HCT116 (cell line): ENCODE measurements at regions not wholly inside any gene's neighbourhood (a gene's known extent, or its start where the extent isn't known, plus 50 kb on each side); places are given as distances from the start of the nearest gene placed in this dataset.

ENCODE experiments used
- ATAC-seq: fragments of 200-7000 bp; cut with Tn5 transposase; 2 replicates; pipeline ENCODE4 v1.9.1; 2020; ENCODE audit warnings: mild to moderate bottlenecking, moderate library complexity
- BruUV-seq: library from RNA; stranded (reverse); fragments of 400-500 nt; replicated peaks from 2 replicates; lab custom pipeline; 2021; lab: Mats Ljungman, UMichigan
- CTCF ChIA-PET: fragments of 300-600 bp; sonication (Branson Sonifier 250); formaldehyde crosslinking; loops from one replicate; lab custom pipeline; 2021; ENCODE audit warnings: antibody characterized with exemption; lab: Charles Lee
- POLR2A ChIA-PET: fragments of 300-600, 350-600 bp; sonication (Branson Sonifier 250); formaldehyde crosslinking; loops from one replicate; lab custom pipeline; 2021; ENCODE audit warnings: antibody characterized with exemption; lab: Charles Lee
- RAD21 ChIA-PET, 2 experiments: fragments of 300-600 bp; sonication (Branson Sonifier 250); formaldehyde crosslinking; loops; one replicate each; lab custom pipeline; 2023; ENCODE audit warnings: low total read pairs in 2 of 2; ENCODE audit not compliant: uncharacterized antibody in 2 of 2, unreplicated experiment in 2 of 2, low non-redundant PET in 1 of 2; lab: Charles Lee
- DNase-seq: peaks from one replicate; pipeline ENCODE4 v3.0.0-alpha.2; 2010; ENCODE audit warnings: low read depth, low spot score
- H2AFZ ChIP-seq: fragments of 200-600 bp; shearing (Covaris generic), sonication (generic); 2 replicates; pipeline ENCODE4 v1.6.1; 2017; ENCODE audit warnings: low read depth, mixed run types, mixed read lengths, antibody characterized with exemption, low read length; ENCODE audit not compliant: poor library complexity, severe bottlenecking
- H3K27ac ChIP-seq: 2 replicates; pipeline ENCODE4 v1.5.1; 2012; ENCODE audit warnings: low read depth, low read length
- H3K27me3 ChIP-seq: fragments of 200-600 bp; sonication (generic); 2 replicates; pipeline ENCODE4 v1.6.1; 2016; ENCODE audit warnings: mixed run types, low read length, mixed read lengths; ENCODE audit not compliant: insufficient read depth
- H3K36me3 ChIP-seq, 2 experiments: fragments of 200-500 bp in 1 of 2; fragments of 200-600 bp in 1 of 2; sonication (Bioruptor generic) in 1 of 2; sonication (generic) in 1 of 2; 2 replicates each; pipeline versions ENCODE4 v1.5.1 to v1.6.1; 2014 to 2016; ENCODE audit warnings: low read length in 2 of 2, inconsistent platforms in 1 of 2, mixed read lengths in 1 of 2, mixed run types in 1 of 2; ENCODE audit not compliant: insufficient read depth in 2 of 2, control insufficient read depth in 1 of 2
- H3K4me1 ChIP-seq, 2 experiments: fragments of 200-600 bp in 1 of 2; sonication (generic) in 1 of 2; 2 replicates each; pipeline versions ENCODE4 v1.5.1 to v1.6.1; 2012 to 2017; ENCODE audit warnings: low read length in 2 of 2, inconsistent platforms in 1 of 2, mild to moderate bottlenecking in 1 of 2, mixed read lengths in 1 of 2, mixed run types in 1 of 2, moderate library complexity in 1 of 2; ENCODE audit not compliant: insufficient read depth in 2 of 2, control insufficient read depth in 1 of 2
- H3K4me2 ChIP-seq: fragments of 200-600 bp; sonication (generic); 2 replicates; pipeline ENCODE4 v1.6.1; 2017; ENCODE audit warnings: mixed run types, low read length, mixed read lengths
- H3K4me3 ChIP-seq, 2 experiments: fragments of 200-600 bp in 1 of 2; sonication (generic) in 1 of 2; replicated peaks in 1 of 2; 2 replicates each; pipeline ENCODE4 v1.5.1; 2011 to 2016; ENCODE audit warnings: low read length in 2 of 2, control low read depth in 1 of 2, low read depth in 1 of 2, mild to moderate bottlenecking in 1 of 2, mixed read lengths in 1 of 2, mixed run types in 1 of 2
- H3K79me2 ChIP-seq: fragments of 200-600 bp; sonication (generic); 2 replicates; pipeline ENCODE4 v1.6.1; 2017; ENCODE audit warnings: mild to moderate bottlenecking, mixed run types, low read length, moderate library complexity, mixed read lengths; ENCODE audit not compliant: insufficient read depth
- H3K9ac ChIP-seq: fragments of 200-600 bp; sonication (generic); 2 replicates; pipeline ENCODE4 v1.6.1; 2016; ENCODE audit warnings: low read length, mixed read lengths
- H3K9me2 ChIP-seq: fragments of 200-600 bp; sonication (generic), shearing (Covaris generic); 2 replicates; pipeline ENCODE4 v1.6.1; 2017; ENCODE audit warnings: mixed run types, mild to moderate bottlenecking, moderate library complexity; ENCODE audit not compliant: insufficient read depth
- H3K9me3 ChIP-seq, 2 experiments: fragments of 200-500 bp in 1 of 2; fragments of 200-600 bp in 1 of 2; sonication (Bioruptor generic) in 1 of 2; sonication (generic) in 1 of 2; 2 replicates each; pipeline ENCODE4 v1.6.1; 2014 to 2017; ENCODE audit warnings: low read length in 2 of 2, mixed read lengths in 2 of 2, inconsistent platforms in 1 of 2, low read depth in 1 of 2, mild to moderate bottlenecking in 1 of 2, mixed run types in 1 of 2, moderate library complexity in 1 of 2; ENCODE audit not compliant: control insufficient read depth in 1 of 2, insufficient read depth in 1 of 2
- H4K20me1 ChIP-seq: fragments of 200-600 bp; sonication (generic), shearing (Covaris generic); 2 replicates; pipeline ENCODE4 v1.6.1; 2017; ENCODE audit warnings: mixed run types, mild to moderate bottlenecking, moderate library complexity; ENCODE audit not compliant: insufficient read depth
- EZH2phosphoT487 ChIP-seq: fragments of 200-600 bp; IDR thresholded peaks from 2 replicates; pipeline ENCODE4 v1.6.1; 2018; ENCODE audit warnings: antibody characterized with exemption, borderline replicate concordance
- REST ChIP-seq: IDR thresholded peaks from 2 replicates; pipeline ENCODE4 v1.6.1; 2012; ENCODE audit warnings: low read depth
- SIN3A ChIP-seq: IDR thresholded peaks from 2 replicates; pipeline ENCODE4 v1.6.1; 2012; ENCODE audit warnings: low read depth
- SP1 ChIP-seq: IDR thresholded peaks from 2 replicates; pipeline ENCODE4 v1.6.1; 2012; ENCODE audit warnings: low read depth
- SRF ChIP-seq: IDR thresholded peaks from 2 replicates; pipeline ENCODE4 v1.6.1; 2012; ENCODE audit warnings: low read depth
- intact Hi-C: fragments of 100-400 bp; cut with micrococcal nuclease; formaldehyde crosslinking; loops from 2 replicates; pipeline ENCODE4 v1.10.0; 2022
- TF ChIP-seq, protein P1 (sequence below), 3 experiments: fragments of 200-600 bp in 1 of 3; sonication (generic) in 1 of 3; IDR thresholded peaks in 2 of 3; conservative IDR thresholded peaks in 1 of 3; 2 replicates each; pipeline ENCODE4 v1.5.1; 2012 to 2017; ENCODE audit warnings: low read depth in 2 of 3, low read length in 2 of 3, antibody characterized with exemption in 1 of 3, borderline replicate concordance in 1 of 3, control low read depth in 1 of 3, mild to moderate bottlenecking in 1 of 3, mixed read lengths in 1 of 3, mixed run types in 1 of 3, moderate library complexity in 1 of 3; ENCODE audit not compliant: insufficient read depth in 1 of 3

GRCh38 chr7:52021343-52021742 is 704.7 kb upstream of the COBL start (continued):
- no peak for TF ChIP-seq REST
- no peak for TF ChIP-seq SRF
- no peak for TF ChIP-seq SIN3A
- TF ChIP-seq EZH2phosphoT487, result no peak
- TF ChIP-seq, all 23 proteins: peak for 0

DNA sequence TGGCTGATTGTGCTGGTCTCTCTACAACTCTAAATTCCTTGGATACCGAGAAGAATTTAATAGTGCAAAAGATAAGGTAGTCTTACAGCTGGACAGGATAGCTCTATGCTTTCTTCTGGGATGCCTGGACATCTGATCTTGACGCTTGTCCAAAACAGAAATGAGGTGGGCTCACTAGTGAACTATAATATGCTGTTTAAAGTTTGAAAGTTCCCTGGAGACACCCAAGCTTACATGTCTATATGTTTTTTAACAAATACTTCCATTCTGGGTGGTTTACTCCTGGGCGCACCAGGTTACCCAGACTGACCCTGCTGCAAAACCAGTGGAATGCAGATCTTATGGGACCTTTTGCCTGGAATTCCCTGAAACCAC is 702.1 kb upstream of the COBL start:
- TF ChIP-seq SP1, result no peak
- TF ChIP-seq, protein P1, sequence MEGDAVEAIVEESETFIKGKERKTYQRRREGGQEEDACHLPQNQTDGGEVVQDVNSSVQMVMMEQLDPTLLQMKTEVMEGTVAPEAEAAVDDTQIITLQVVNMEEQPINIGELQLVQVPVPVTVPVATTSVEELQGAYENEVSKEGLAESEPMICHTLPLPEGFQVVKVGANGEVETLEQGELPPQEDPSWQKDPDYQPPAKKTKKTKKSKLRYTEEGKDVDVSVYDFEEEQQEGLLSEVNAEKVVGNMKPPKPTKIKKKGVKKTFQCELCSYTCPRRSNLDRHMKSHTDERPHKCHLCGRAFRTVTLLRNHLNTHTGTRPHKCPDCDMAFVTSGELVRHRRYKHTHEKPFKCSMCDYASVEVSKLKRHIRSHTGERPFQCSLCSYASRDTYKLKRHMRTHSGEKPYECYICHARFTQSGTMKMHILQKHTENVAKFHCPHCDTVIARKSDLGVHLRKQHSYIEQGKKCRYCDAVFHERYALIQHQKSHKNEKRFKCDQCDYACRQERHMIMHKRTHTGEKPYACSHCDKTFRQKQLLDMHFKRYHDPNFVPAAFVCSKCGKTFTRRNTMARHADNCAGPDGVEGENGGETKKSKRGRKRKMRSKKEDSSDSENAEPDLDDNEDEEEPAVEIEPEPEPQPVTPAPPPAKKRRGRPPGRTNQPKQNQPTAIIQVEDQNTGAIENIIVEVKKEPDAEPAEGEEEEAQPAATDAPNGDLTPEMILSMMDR (IDR thresholded peaks at IDR 0.05 in 2 of 3, conservative IDR thresholded peaks at IDR 0.05 in 1 of 3; ENCODE audit: borderline replicate concordance in 1 of 3, insufficient read depth in 1 of 3, low read depth in 2 of 3, low read length in 2 of 3), result 0 out of 6 replicates have a peak, but pooled peaks of 1 of the 3 experiments have one; percentile 15
- Histone ChIP-seq H3K9me3 (peaks cover 0 to 3% of the 10 kb centered on the region in 2 experiments; a peak in 2 of 4 replicates), H3K4me2 (no peak overlapping the region), H3K36me3 (no peaks in the 10 kb centered on the region), H3K27me3 (no peaks in the 10 kb centered on the region), H2AFZ (no peak overlapping the region), H3K9ac (no peak overlapping the region), H4K20me1 (no peaks in the 10 kb centered on the region), H3K4me1 (no peaks in the 10 kb centered on the region), H3K4me3 (no peak overlapping the region), H3K9me2 (no peaks in the 10 kb centered on the region), H3K79me2 (no peaks in the 10 kb centered on the region), H3K27ac (no peak overlapping the region)
- ATAC-seq, result no peak
- no peak for DNase-seq
- RAD21 ChIA-PET, result no interaction called here
- BruUV-seq, result no TSS peak
- POLR2A ChIA-PET, result no interaction called here
- CTCF ChIA-PET, result no interaction called here
- intact Hi-C loops, result no loop called here
